ENCODE measurements at regions not wholly inside any gene's neighbourhood (a gene's known extent, or its start where the extent isn't known, plus 50 kb on each side); places are given as distances from the start of the nearest gene placed in this dataset.

DNA sequence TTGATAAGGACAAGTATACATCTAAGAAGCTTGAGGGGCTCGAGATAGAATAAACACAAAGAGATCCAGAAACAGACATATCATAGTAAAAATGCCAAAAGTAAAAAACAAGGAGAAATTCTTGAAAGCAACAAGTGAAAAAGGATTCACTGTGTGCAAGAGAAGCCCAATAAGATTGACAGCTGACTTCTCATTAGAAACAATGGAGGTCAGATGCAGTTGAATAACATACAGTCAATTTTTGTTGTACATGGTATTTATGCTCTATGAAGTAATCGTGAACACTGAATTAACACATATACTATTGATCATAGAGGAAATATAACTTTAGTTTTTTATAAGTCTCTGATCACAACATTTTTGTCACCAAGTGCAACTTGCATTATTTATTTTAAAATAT lies 982.8 kb upstream of the SORCS1 start:
- Histone ChIP-seq H3K4me3 (no peak overlapping the region), H3K27me3 (no peaks in the 10 kb centered on the region), H3K27ac (no peak overlapping the region), H3K36me3 (no peaks in the 10 kb centered on the region), H3K9me3 (peaks cover 0 to 44% (median 7%) of the 10 kb centered on the region in 12 donors), H3K4me1 (no peaks in the 10 kb centered on the region)
- DNase-seq, result no peak
- WGBS, 4 donors, result 70 to 83% (median 75%) methylated on average over 2 of the region's 2 CpGs
- no peak for ATAC-seq
- TF ChIP-seq POLR2A (IDR thresholded peaks at IDR 0.05), result no peak
- TF ChIP-seq, protein P1, sequence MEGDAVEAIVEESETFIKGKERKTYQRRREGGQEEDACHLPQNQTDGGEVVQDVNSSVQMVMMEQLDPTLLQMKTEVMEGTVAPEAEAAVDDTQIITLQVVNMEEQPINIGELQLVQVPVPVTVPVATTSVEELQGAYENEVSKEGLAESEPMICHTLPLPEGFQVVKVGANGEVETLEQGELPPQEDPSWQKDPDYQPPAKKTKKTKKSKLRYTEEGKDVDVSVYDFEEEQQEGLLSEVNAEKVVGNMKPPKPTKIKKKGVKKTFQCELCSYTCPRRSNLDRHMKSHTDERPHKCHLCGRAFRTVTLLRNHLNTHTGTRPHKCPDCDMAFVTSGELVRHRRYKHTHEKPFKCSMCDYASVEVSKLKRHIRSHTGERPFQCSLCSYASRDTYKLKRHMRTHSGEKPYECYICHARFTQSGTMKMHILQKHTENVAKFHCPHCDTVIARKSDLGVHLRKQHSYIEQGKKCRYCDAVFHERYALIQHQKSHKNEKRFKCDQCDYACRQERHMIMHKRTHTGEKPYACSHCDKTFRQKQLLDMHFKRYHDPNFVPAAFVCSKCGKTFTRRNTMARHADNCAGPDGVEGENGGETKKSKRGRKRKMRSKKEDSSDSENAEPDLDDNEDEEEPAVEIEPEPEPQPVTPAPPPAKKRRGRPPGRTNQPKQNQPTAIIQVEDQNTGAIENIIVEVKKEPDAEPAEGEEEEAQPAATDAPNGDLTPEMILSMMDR (IDR thresholded peaks at IDR 0.05), result no peak
- intact Hi-C loops (cut with DNase I), result no loop called here

DNA sequence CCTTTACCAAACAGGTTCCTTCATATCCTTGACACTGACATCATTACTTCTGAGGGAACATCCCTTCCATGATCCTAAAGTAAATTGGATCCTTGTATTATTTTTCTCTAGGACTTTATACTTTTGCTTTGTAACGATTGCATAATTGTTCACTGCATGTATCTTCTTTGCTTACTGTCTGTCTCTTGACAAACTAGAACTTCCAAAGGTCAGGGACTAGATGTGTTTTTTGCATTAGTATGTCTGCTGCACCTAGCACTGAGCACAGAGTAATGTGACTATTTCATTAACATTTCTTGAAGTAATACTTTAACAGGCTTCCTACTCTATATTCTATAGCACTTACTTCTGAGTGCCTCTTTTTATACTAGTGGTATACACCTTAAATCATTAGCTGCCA lies 976.6 kb upstream of the SORCS1 start:
- 77 to 82% (median 81%) methylated on average over 1 of the region's 1 CpG for WGBS, 4 donors
- intact Hi-C loops (cut with DNase I), result no loop called here

DNA sequence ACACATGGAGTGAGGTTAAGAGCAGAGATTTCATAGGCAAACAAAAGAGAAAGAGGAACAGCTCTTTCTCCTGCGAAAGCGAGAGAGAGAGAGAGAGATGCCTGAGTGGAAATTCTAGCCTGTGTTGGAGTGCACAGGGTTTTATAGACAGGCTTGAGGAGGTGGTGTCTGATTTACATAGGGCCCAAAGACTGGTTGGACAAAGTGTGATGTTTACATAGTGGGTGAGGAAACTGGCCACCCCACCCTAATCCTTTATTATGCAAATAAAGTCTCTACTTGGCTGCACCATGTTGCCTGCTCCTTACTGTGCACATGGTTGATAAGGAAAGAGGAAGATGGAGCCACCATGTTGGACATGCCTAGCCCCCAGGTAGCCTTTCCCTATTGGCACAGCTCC lies 967.8 kb upstream of the SORCS1 start:
- no peaks in the 10 kb centered on the region for H3K4me1 ChIP-seq
- no peak overlapping the region for H3K4me3 ChIP-seq
- intact Hi-C loops (cut with DNase I), result no loop called here
- DNase-seq (no peak), ATAC-seq (no peak)
- WGBS, 4 donors, result 81 to 90% (median 87%) methylated on average over 2 of the region's 2 CpGs
- H3K27me3 ChIP-seq, result no peaks in the 10 kb centered on the region
- no peaks in the 10 kb centered on the region for H3K9me3 ChIP-seq
- H3K36me3 ChIP-seq, result no peaks in the 10 kb centered on the region
- TF ChIP-seq, protein P1 (IDR thresholded peaks at IDR 0.05), result no peak
- no peak for TF ChIP-seq POLR2A (IDR thresholded peaks at IDR 0.05)
- no peak overlapping the region for H3K27ac ChIP-seq

More for the DNA sequence above, 976.6 kb upstream of the SORCS1 start:
- no peaks in the 10 kb centered on the region for H3K27me3 ChIP-seq
- DNase-seq, result no peak
- no peak overlapping the region for H3K27ac ChIP-seq
- no peaks in the 10 kb centered on the region for H3K4me1 ChIP-seq
- ATAC-seq, result no peak
- no peak for TF ChIP-seq POLR2A (IDR thresholded peaks at IDR 0.05)
- TF ChIP-seq, protein P1 (IDR thresholded peaks at IDR 0.05), result no peak
- no peaks in the 10 kb centered on the region for H3K36me3 ChIP-seq
- peaks cover 0 to 20% (median 0%) of the 10 kb centered on the region in 12 donors for H3K9me3 ChIP-seq
- H3K4me3 ChIP-seq, result no peak overlapping the region

DNA sequence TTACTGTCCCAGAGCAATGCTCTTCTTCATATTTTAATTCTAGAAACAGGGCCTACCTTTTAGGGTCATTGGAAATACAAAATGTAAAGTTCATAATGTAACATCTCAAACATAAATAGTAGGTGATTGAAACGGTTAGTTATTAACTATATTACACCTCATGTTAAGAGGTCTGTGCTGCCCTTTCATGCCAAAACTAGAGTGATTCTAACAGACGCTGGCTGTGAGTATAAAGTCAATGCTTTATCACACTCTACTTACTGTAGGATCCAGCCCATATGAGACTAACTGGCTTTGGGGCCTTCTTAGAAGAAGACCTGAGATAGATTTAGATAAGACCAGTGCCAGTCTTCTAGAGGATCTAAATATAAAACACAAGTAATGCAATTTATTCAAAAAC lies 966.1 kb upstream of the SORCS1 start:
- intact Hi-C loops (cut with DNase I), result loop anchor here in 1 of 10 donors (2.0 kb wide), 1 partner anchor 26 kb away; no protein-coding TSS in a partner anchor
- Histone ChIP-seq H3K4me1 (no peaks in the 10 kb centered on the region), H3K36me3 (no peaks in the 10 kb centered on the region), H3K4me3 (no peak overlapping the region), H3K27ac (no peak overlapping the region), H3K9me3 (no peaks in the 10 kb centered on the region), H3K27me3 (no peaks in the 10 kb centered on the region)
- no peak for DNase-seq
- ATAC-seq, result no peak
- TF ChIP-seq POLR2A (IDR thresholded peaks at IDR 0.05), result no peak
- TF ChIP-seq, protein P1 (IDR thresholded peaks at IDR 0.05), result no peak
- 58 to 79% (median 68%) methylated on average over 2 of the region's 2 CpGs for WGBS, 4 donors

Data from heart left ventricle (tissue), 16 donors.